ENCODE measurements at regions not wholly inside any gene's neighbourhood (a gene's known extent, or its start where the extent isn't known, plus 50 kb on each side); places are given as distances from the start of the nearest gene placed in this dataset.

DNA sequence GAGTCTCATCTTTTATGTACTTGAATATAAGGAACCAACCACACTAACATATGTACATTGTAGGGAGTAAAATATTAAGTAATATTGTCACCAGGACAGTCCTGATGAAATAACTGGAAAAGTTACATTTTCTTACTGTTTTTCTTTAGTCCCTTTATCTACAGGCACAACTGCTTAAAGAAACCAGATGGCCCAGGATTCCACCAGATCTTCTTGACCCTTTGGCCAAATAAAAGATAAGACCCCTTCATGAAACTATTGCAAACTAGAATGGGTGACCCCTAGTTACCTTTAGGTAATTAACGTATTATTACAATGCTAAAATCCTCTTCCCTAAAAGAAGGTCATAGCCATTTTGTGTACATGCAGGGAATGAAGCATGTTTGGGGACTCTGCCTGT, 106.3 kb upstream of the FTMT start:
- Mint-ChIP-seq H3K4me3 (no peak overlapping the region), H3K4me1 (no peaks in the 10 kb centered on the region), H3K36me3 (no peaks in the 10 kb centered on the region), H3K27ac (no peak overlapping the region), H3K9me3 (no peaks in the 10 kb centered on the region), H3K27me3 (ENCODE audit: insufficient read depth, low read depth) (no peaks in the 10 kb centered on the region)
- Histone ChIP-seq H3K4me3 (no peak overlapping the region), H3K27me3 (no peaks in the 10 kb centered on the region), H4K20me1 (ENCODE audit: low read depth) (no peaks in the 10 kb centered on the region), H3K79me2 (ENCODE audit: low read depth) (no peaks in the 10 kb centered on the region), H3K9me3 (ENCODE audit: low read depth) (no peaks in the 10 kb centered on the region), H3K9ac (no peak overlapping the region), H3K27ac (no peak overlapping the region), H3K4me1 (no peaks in the 10 kb centered on the region), H2AFZ (replicated peaks) (no peak overlapping the region), H3F3A (ENCODE audit: low read depth) (no peaks in the 10 kb centered on the region), H3K36me3 (no peaks in the 10 kb centered on the region), H3K4me2 (no peak overlapping the region)
- no peak for DNase-seq (ENCODE audit: low spot score)
- TF ChIP-seq EZH2 (IDR thresholded peaks at IDR 0.05) (no peak), EZH2phosphoT487 (IDR thresholded peaks at IDR 0.05) (no peak)
- TF ChIP-seq, protein P1, sequence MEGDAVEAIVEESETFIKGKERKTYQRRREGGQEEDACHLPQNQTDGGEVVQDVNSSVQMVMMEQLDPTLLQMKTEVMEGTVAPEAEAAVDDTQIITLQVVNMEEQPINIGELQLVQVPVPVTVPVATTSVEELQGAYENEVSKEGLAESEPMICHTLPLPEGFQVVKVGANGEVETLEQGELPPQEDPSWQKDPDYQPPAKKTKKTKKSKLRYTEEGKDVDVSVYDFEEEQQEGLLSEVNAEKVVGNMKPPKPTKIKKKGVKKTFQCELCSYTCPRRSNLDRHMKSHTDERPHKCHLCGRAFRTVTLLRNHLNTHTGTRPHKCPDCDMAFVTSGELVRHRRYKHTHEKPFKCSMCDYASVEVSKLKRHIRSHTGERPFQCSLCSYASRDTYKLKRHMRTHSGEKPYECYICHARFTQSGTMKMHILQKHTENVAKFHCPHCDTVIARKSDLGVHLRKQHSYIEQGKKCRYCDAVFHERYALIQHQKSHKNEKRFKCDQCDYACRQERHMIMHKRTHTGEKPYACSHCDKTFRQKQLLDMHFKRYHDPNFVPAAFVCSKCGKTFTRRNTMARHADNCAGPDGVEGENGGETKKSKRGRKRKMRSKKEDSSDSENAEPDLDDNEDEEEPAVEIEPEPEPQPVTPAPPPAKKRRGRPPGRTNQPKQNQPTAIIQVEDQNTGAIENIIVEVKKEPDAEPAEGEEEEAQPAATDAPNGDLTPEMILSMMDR (IDR thresholded peaks at IDR 0.05), result no peak

DNA sequence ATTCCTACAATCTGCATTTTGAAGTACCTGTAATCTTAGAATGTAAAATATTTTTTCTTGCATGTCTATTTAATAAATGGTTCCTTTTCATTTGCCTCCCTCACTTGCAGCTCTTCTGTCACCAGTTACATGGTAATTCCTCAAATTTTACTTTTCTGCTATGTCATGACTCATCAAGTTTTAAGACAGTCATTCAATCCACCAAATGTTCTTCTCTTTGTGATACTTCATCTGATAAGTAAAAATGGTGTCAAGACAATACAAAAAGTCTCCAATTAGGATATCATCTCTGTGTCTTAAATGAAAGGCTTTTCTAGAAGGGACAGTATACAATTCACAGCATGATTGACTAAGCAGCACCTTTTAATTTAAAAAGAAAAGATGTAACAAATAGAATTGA, 104.9 kb upstream of the FTMT start:
- Mint-ChIP-seq H3K9me3 (no peaks in the 10 kb centered on the region), H3K36me3 (no peaks in the 10 kb centered on the region), H3K4me3 (no peak overlapping the region), H3K4me1 (no peaks in the 10 kb centered on the region), H3K27ac (no peak overlapping the region), H3K27me3 (ENCODE audit: insufficient read depth, low read depth) (no peaks in the 10 kb centered on the region)
- no peak overlapping the region for H3K27ac ChIP-seq
- H4K20me1 ChIP-seq (ENCODE audit: low read depth), result no peaks in the 10 kb centered on the region
- H3K27me3 ChIP-seq, result no peaks in the 10 kb centered on the region
- TF ChIP-seq EZH2phosphoT487 (IDR thresholded peaks at IDR 0.05) (no peak), EZH2 (IDR thresholded peaks at IDR 0.05) (no peak)
- TF ChIP-seq, protein P1 (IDR thresholded peaks at IDR 0.05), result no peak
- no peaks in the 10 kb centered on the region for H3K79me2 ChIP-seq (ENCODE audit: low read depth)
- H3K4me3 ChIP-seq, result no peak overlapping the region
- no peaks in the 10 kb centered on the region for H3F3A ChIP-seq (ENCODE audit: low read depth)
- H3K9ac ChIP-seq, result no peak overlapping the region
- H3K9me3 ChIP-seq (ENCODE audit: low read depth), result no peaks in the 10 kb centered on the region
- no peak for DNase-seq (ENCODE audit: low spot score)
- H3K36me3 ChIP-seq, result no peaks in the 10 kb centered on the region
- no peak overlapping the region for H3K4me2 ChIP-seq
- H2AFZ ChIP-seq (replicated peaks), result no peak overlapping the region
- H3K4me1 ChIP-seq, result no peaks in the 10 kb centered on the region

DNA sequence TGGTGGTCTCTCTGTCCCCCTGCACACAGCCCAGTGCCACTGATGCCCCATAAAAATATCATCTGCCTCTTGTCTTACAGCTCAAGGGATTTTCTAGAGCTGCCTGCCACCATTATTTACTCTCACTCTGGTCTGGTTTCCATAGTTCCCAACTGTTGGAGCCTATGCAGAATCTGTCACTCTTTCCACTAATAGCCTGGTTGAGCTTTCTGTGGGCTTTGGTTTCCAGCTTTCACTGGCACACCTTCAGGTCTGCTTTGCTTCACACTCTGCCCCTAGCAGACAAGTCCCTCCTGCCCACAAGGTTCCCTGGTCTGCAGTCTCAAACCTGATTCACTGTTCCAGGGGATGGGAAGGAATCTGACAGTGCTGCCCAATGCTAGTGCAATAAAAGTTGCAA, 103.0 kb upstream of the FTMT start:
- Mint-ChIP-seq H3K27me3 (ENCODE audit: insufficient read depth, low read depth) (no peaks in the 10 kb centered on the region), H3K27ac (no peak overlapping the region), H3K9me3 (no peaks in the 10 kb centered on the region), H3K4me3 (no peak overlapping the region), H3K36me3 (no peaks in the 10 kb centered on the region), H3K4me1 (no peaks in the 10 kb centered on the region)
- Histone ChIP-seq H3K9me3 (ENCODE audit: low read depth) (no peaks in the 10 kb centered on the region), H3K4me2 (no peak overlapping the region), H3K36me3 (no peaks in the 10 kb centered on the region), H2AFZ (replicated peaks) (no peak overlapping the region), H3F3A (ENCODE audit: low read depth) (no peaks in the 10 kb centered on the region), H4K20me1 (ENCODE audit: low read depth) (no peaks in the 10 kb centered on the region), H3K4me1 (no peaks in the 10 kb centered on the region), H3K27me3 (no peaks in the 10 kb centered on the region), H3K79me2 (ENCODE audit: low read depth) (no peaks in the 10 kb centered on the region), H3K27ac (no peak overlapping the region), H3K9ac (no peak overlapping the region), H3K4me3 (no peak overlapping the region)
- DNase-seq (ENCODE audit: low spot score), result no peak
- no peak for TF ChIP-seq EZH2 (IDR thresholded peaks at IDR 0.05)

DNA sequence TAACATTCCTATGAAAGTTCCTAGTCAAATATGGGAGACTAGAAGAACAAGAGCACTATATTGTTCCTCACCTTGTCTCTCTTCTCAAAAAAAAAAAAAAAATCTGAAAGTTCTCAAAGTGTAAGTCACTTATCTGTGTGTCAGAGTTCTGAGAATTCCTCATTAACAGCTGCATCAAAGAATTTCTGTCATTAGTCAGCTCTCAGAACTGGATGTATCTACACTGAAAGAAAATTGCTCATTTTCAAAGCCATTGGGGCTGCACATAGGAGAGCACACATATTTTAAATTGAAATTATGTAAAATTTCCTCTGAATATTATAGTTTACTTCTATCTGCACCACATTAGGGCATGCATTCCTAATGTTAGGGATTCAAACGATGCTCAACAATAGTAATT, 99.5 kb upstream of the FTMT start:
- H3K4me3 ChIP-seq, result no peak overlapping the region
- no peak overlapping the region for H3K4me3 Mint-ChIP-seq

More for the DNA sequence above, 99.5 kb upstream of the FTMT start:
- Mint-ChIP-seq H3K27me3 (ENCODE audit: insufficient read depth, low read depth) (no peaks in the 10 kb centered on the region), H3K4me1 (no peaks in the 10 kb centered on the region), H3K36me3 (no peaks in the 10 kb centered on the region), H3K27ac (no peak overlapping the region), H3K9me3 (no peaks in the 10 kb centered on the region)
- no peak overlapping the region for H3K4me2 ChIP-seq
- H3F3A ChIP-seq (ENCODE audit: low read depth), result no peaks in the 10 kb centered on the region
- H3K79me2 ChIP-seq (ENCODE audit: low read depth), result no peaks in the 10 kb centered on the region
- H2AFZ ChIP-seq (replicated peaks), result no peak overlapping the region
- H3K9ac ChIP-seq, result no peak overlapping the region
- H3K36me3 ChIP-seq, result no peaks in the 10 kb centered on the region
- no peaks in the 10 kb centered on the region for H4K20me1 ChIP-seq (ENCODE audit: low read depth)
- no peak for TF ChIP-seq EZH2phosphoT487 (IDR thresholded peaks at IDR 0.05)
- TF ChIP-seq, protein P1 (IDR thresholded peaks at IDR 0.05), result no peak
- no peak for TF ChIP-seq EZH2 (IDR thresholded peaks at IDR 0.05)
- no peak for DNase-seq (ENCODE audit: low spot score)
- no peaks in the 10 kb centered on the region for H3K27me3 ChIP-seq
- H3K27ac ChIP-seq, result no peak overlapping the region
- no peaks in the 10 kb centered on the region for H3K4me1 ChIP-seq
- H3K9me3 ChIP-seq (ENCODE audit: low read depth), result no peaks in the 10 kb centered on the region

All from neural progenitor cell (in vitro differentiated cells).